ENCODE measurements at regions not wholly inside any gene's neighbourhood (a gene's known extent, or its start where the extent isn't known, plus 50 kb on each side); places are given as distances from the start of the nearest gene placed in this dataset.

GRCh38 chr22:48039326-48039725, 1276.9 kb downstream of the TBC1D22A start:
- H3K9me3 Mint-ChIP-seq = no peaks in the 10 kb centered on the region

GRCh38 chr22:48037618-48038017, 1275.2 kb downstream of the TBC1D22A start:
- Mint-ChIP-seq H3K4me3 (no peak overlapping the region), H3K4me1 (ENCODE audit: low read depth) (no peaks in the 10 kb centered on the region), H3K27ac (no peak overlapping the region), H3K9me3 (no peaks in the 10 kb centered on the region), H3K27me3 (ENCODE audit: low read depth) (peaks cover 12% of the 10 kb centered on the region), H3K36me3 (ENCODE audit: insufficient read depth in 2 of 2) (no peaks in the 10 kb centered on the region)
- ATAC-seq (replicated peaks in 1 of 2) (no peak), DNase-seq (no peak)

More at GRCh38 chr22:48039326-48039725, 1276.9 kb downstream of the TBC1D22A start:
- H3K27me3 Mint-ChIP-seq (ENCODE audit: low read depth) = peaks cover 21% of the 10 kb centered on the region
- no peak overlapping the region for H3K27ac Mint-ChIP-seq
- H3K4me3 Mint-ChIP-seq = no peak overlapping the region
- H3K36me3 Mint-ChIP-seq (ENCODE audit: insufficient read depth in 2 of 2) = no peaks in the 10 kb centered on the region
- H3K4me1 Mint-ChIP-seq (ENCODE audit: low read depth) = no peaks in the 10 kb centered on the region
- ATAC-seq (replicated peaks in 1 of 2) (no peak), DNase-seq (no peak)

- H3K27me3 Mint-ChIP-seq (ENCODE audit: low read depth) = peaks cover 12% of the 10 kb centered on the region
- H3K27ac Mint-ChIP-seq = no peak overlapping the region
- ATAC-seq (replicated peaks in 1 of 2) = no peak
- H3K9me3 Mint-ChIP-seq = no peaks in the 10 kb centered on the region
- no peaks in the 10 kb centered on the region for H3K4me1 Mint-ChIP-seq (ENCODE audit: low read depth)
- H3K4me3 Mint-ChIP-seq = no peak overlapping the region
- H3K36me3 Mint-ChIP-seq (ENCODE audit: insufficient read depth in 2 of 2) = no peaks in the 10 kb centered on the region
- DNase-seq = no peak
These were observed 1273.4 kb downstream of the TBC1D22A start for GRCh38 chr22:48035897-48036296.

- peaks cover 1% of the 10 kb centered on the region for H3K27me3 Mint-ChIP-seq (ENCODE audit: low read depth)
- no peaks in the 10 kb centered on the region for H3K9me3 Mint-ChIP-seq
- H3K36me3 Mint-ChIP-seq (ENCODE audit: insufficient read depth in 2 of 2) = no peaks in the 10 kb centered on the region
- H3K4me3 Mint-ChIP-seq = no peak overlapping the region
- no peak overlapping the region for H3K27ac Mint-ChIP-seq
- no peaks in the 10 kb centered on the region for H3K4me1 Mint-ChIP-seq (ENCODE audit: low read depth)
- DNase-seq (no peak), ATAC-seq (replicated peaks in 1 of 2) (no peak)
These were observed 1269.1 kb downstream of the TBC1D22A start for GRCh38 chr22:48031589-48031988.

- Mint-ChIP-seq H3K4me3 (no peak overlapping the region), H3K9me3 (peaks cover 4 to 5% of the 10 kb centered on the region in 2 donors)
These were observed 1262.6 kb downstream of the TBC1D22A start for GRCh38 chr22:48025096-48025495.

GRCh38 chr22:48021991-48022401, 1259.5 kb downstream of the TBC1D22A start:
- peaks cover 12 to 14% of the 10 kb centered on the region in 2 donors for H3K36me3 Mint-ChIP-seq (ENCODE audit: insufficient read depth in 2 of 2)
- no peak overlapping the region for H3K27ac Mint-ChIP-seq
- peaks cover 13 to 14% of the 10 kb centered on the region in 2 donors for H3K9me3 Mint-ChIP-seq
- DNase-seq (no peak), ATAC-seq (replicated peaks in 1 of 2) (no peak)
- no peaks in the 10 kb centered on the region for H3K4me1 Mint-ChIP-seq (ENCODE audit: low read depth)
- no peak overlapping the region for H3K4me3 Mint-ChIP-seq
- peaks cover 16% of the 10 kb centered on the region for H3K27me3 Mint-ChIP-seq (ENCODE audit: low read depth)

More at GRCh38 chr22:48025096-48025495, 1262.6 kb downstream of the TBC1D22A start:
- ATAC-seq (replicated peaks in 1 of 2) (no peak), DNase-seq (no peak)
- Mint-ChIP-seq H3K36me3 (ENCODE audit: insufficient read depth in 2 of 2) (peaks cover 2 to 8% of the 10 kb centered on the region in 2 donors), H3K27ac (no peak overlapping the region), H3K27me3 (ENCODE audit: low read depth) (peaks cover under 1% of the 10 kb centered on the region), H3K4me1 (ENCODE audit: low read depth) (no peaks in the 10 kb centered on the region)

GRCh38 chr22:48018346-48018745, 1255.9 kb downstream of the TBC1D22A start:
- no peak overlapping the region for H3K27ac Mint-ChIP-seq
- peaks cover 13 to 14% of the 10 kb centered on the region in 2 donors for H3K9me3 Mint-ChIP-seq
- no peaks in the 10 kb centered on the region for H3K4me1 Mint-ChIP-seq (ENCODE audit: low read depth)
- ATAC-seq (replicated peaks in 1 of 2) (no peak), DNase-seq (no peak)
- H3K4me3 Mint-ChIP-seq = no peak overlapping the region
- peaks cover 16% of the 10 kb centered on the region for H3K27me3 Mint-ChIP-seq (ENCODE audit: low read depth)
- peaks cover 12 to 14% of the 10 kb centered on the region in 2 donors for H3K36me3 Mint-ChIP-seq (ENCODE audit: insufficient read depth in 2 of 2)

- Mint-ChIP-seq H3K36me3 (ENCODE audit: insufficient read depth in 2 of 2) (peaks cover 9 to 14% of the 10 kb centered on the region in 2 donors), H3K4me1 (ENCODE audit: low read depth) (no peaks in the 10 kb centered on the region), H3K27me3 (ENCODE audit: low read depth) (peaks cover 16% of the 10 kb centered on the region)
These were observed 1253.3 kb downstream of the TBC1D22A start for GRCh38 chr22:48015701-48016100.

GRCh38 chr22:48004936-48005335, 1242.5 kb downstream of the TBC1D22A start:
- ATAC-seq (replicated peaks in 1 of 2) = no peak
- H3K4me3 Mint-ChIP-seq = no peak overlapping the region
- H3K27me3 Mint-ChIP-seq (ENCODE audit: low read depth) = no peaks in the 10 kb centered on the region
- H3K27ac Mint-ChIP-seq = no peak overlapping the region
- no peak for DNase-seq
- H3K4me1 Mint-ChIP-seq (ENCODE audit: low read depth) = no peaks in the 10 kb centered on the region
- no peaks in the 10 kb centered on the region for H3K36me3 Mint-ChIP-seq (ENCODE audit: insufficient read depth in 2 of 2)
- H3K9me3 Mint-ChIP-seq = no peaks in the 10 kb centered on the region

More at GRCh38 chr22:48015701-48016100, 1253.3 kb downstream of the TBC1D22A start:
- H3K4me3 Mint-ChIP-seq = no peak overlapping the region
- ATAC-seq (replicated peaks in 1 of 2) (no peak), DNase-seq (no peak)
- peaks cover 11 to 14% of the 10 kb centered on the region in 2 donors for H3K9me3 Mint-ChIP-seq
- H3K27ac Mint-ChIP-seq = no peak overlapping the region

GRCh38 chr22:48004038-48004437, 1241.6 kb downstream of the TBC1D22A start:
- Mint-ChIP-seq H3K27me3 (ENCODE audit: low read depth) (no peaks in the 10 kb centered on the region), H3K4me1 (ENCODE audit: low read depth) (no peaks in the 10 kb centered on the region), H3K27ac (no peak overlapping the region), H3K9me3 (no peaks in the 10 kb centered on the region), H3K36me3 (ENCODE audit: insufficient read depth in 2 of 2) (no peaks in the 10 kb centered on the region), H3K4me3 (no peak overlapping the region)
- ATAC-seq (replicated peaks in 1 of 2) = no peak
- no peak for DNase-seq

GRCh38 chr22:48001101-48001500, 1238.7 kb downstream of the TBC1D22A start:
- Mint-ChIP-seq H3K36me3 (ENCODE audit: insufficient read depth in 2 of 2) (no peaks in the 10 kb centered on the region), H3K9me3 (no peaks in the 10 kb centered on the region), H3K4me1 (ENCODE audit: low read depth) (no peaks in the 10 kb centered on the region), H3K27me3 (ENCODE audit: low read depth) (no peaks in the 10 kb centered on the region), H3K4me3 (no peak overlapping the region), H3K27ac (no peak overlapping the region)
- DNase-seq (no peak), ATAC-seq (replicated peaks in 1 of 2) (no peak)

GRCh38 chr22:47997612-47998011, 1235.2 kb downstream of the TBC1D22A start:
- H3K9me3 Mint-ChIP-seq = no peaks in the 10 kb centered on the region
- H3K27me3 Mint-ChIP-seq (ENCODE audit: low read depth) = no peaks in the 10 kb centered on the region
- DNase-seq = no peak
- H3K4me3 Mint-ChIP-seq = no peak overlapping the region
- H3K36me3 Mint-ChIP-seq (ENCODE audit: insufficient read depth in 2 of 2) = no peaks in the 10 kb centered on the region
- no peak for ATAC-seq (replicated peaks in 1 of 2)
- H3K27ac Mint-ChIP-seq = no peak overlapping the region
- H3K4me1 Mint-ChIP-seq (ENCODE audit: low read depth) = no peaks in the 10 kb centered on the region

GRCh38 chr22:47997052-47997590, 1234.7 kb downstream of the TBC1D22A start:
- Mint-ChIP-seq H3K36me3 (ENCODE audit: insufficient read depth in 2 of 2) (no peaks in the 10 kb centered on the region), H3K9me3 (no peaks in the 10 kb centered on the region), H3K27ac (no peak overlapping the region), H3K4me1 (ENCODE audit: low read depth) (no peaks in the 10 kb centered on the region), H3K4me3 (no peak overlapping the region), H3K27me3 (ENCODE audit: low read depth) (no peaks in the 10 kb centered on the region)
- ATAC-seq (replicated peaks in 1 of 2) (no peak), DNase-seq (no peak)

GRCh38 chr22:47996446-47996857, 1234.0 kb downstream of the TBC1D22A start:
- Mint-ChIP-seq H3K27me3 (ENCODE audit: low read depth) (no peaks in the 10 kb centered on the region), H3K4me3 (no peak overlapping the region), H3K9me3 (no peaks in the 10 kb centered on the region), H3K4me1 (ENCODE audit: low read depth) (no peaks in the 10 kb centered on the region), H3K36me3 (ENCODE audit: insufficient read depth in 2 of 2) (no peaks in the 10 kb centered on the region), H3K27ac (no peak overlapping the region)
- DNase-seq (no peak), ATAC-seq (replicated peaks in 1 of 2) (no peak)
